ENCODE measurements at regions not wholly inside any gene's neighbourhood (a gene's known extent, or its start where the extent isn't known, plus 50 kb on each side); places are given as distances from the start of the nearest gene placed in this dataset.

- peak; percentile 33 for DNase-seq
- H3K36me3 Mint-ChIP-seq (ENCODE audit: low read depth) = no peaks in the 10 kb centered on the region
- no peaks in the 10 kb centered on the region for H3K36me3 ChIP-seq (ENCODE audit: control insufficient read depth, insufficient read depth, low read length)
- no peaks in the 10 kb centered on the region for H3K9me3 Mint-ChIP-seq
- H3K27me3 Mint-ChIP-seq (ENCODE audit: insufficient read depth) = peaks cover 8% of the 10 kb centered on the region
- no peak overlapping the region for H3K27ac Mint-ChIP-seq
- no peaks in the 10 kb centered on the region for H3K4me1 ChIP-seq (ENCODE audit: control insufficient read depth, insufficient read depth, low read length)
- no peak for TF ChIP-seq CTCF (conservative IDR thresholded peaks at IDR 0.05)
- H3K9me3 ChIP-seq (ENCODE audit: control insufficient read depth, low read length) = no peaks in the 10 kb centered on the region
- 88 to 95% methylated on average over 14 of the region's 14 CpGs for WGBS, 2 experiments (ENCODE audit: insufficient coverage in 1 of 2, insufficient read length in 1 of 2)
- no peaks in the 10 kb centered on the region for H3K4me1 Mint-ChIP-seq
- H3K4me3 Mint-ChIP-seq = no peak overlapping the region
- H3K4me3 ChIP-seq (ENCODE audit: low read length) = no peak overlapping the region
- H3K27ac ChIP-seq (ENCODE audit: low read depth, low read length) = no peak overlapping the region
- H3K27me3 ChIP-seq (ENCODE audit: control insufficient read depth, insufficient read depth, low read length, poor library complexity, severe bottlenecking) = peaks cover 6% of the 10 kb centered on the region
- no peak overlapping the region for H3K9ac ChIP-seq (ENCODE audit: extremely low read depth, low read length, poor library complexity, severe bottlenecking)
These were observed 124.7 kb downstream of the PAPOLA start for GRCh38 chr14:96626916-96627315.

- no peak overlapping the region for H3K4me3 ChIP-seq (ENCODE audit: low read length)
- Mint-ChIP-seq H3K36me3 (ENCODE audit: low read depth) (no peaks in the 10 kb centered on the region), H3K27ac (no peak overlapping the region), H3K4me3 (no peak overlapping the region), H3K27me3 (ENCODE audit: insufficient read depth) (peaks cover 7% of the 10 kb centered on the region), H3K4me1 (no peaks in the 10 kb centered on the region), H3K9me3 (no peaks in the 10 kb centered on the region)
- no peaks in the 10 kb centered on the region for H3K36me3 ChIP-seq (ENCODE audit: control insufficient read depth, insufficient read depth, low read length)
- no peak for TF ChIP-seq CTCF (conservative IDR thresholded peaks at IDR 0.05)
- H3K9ac ChIP-seq (ENCODE audit: extremely low read depth, low read length, poor library complexity, severe bottlenecking) = no peak overlapping the region
- no peaks in the 10 kb centered on the region for H3K9me3 ChIP-seq (ENCODE audit: control insufficient read depth, low read length)
- H3K27me3 ChIP-seq (ENCODE audit: control insufficient read depth, insufficient read depth, low read length, poor library complexity, severe bottlenecking) = peaks cover 6% of the 10 kb centered on the region
- 80 to 82% methylated on average over 4 of the region's 4 CpGs for WGBS, 2 experiments (ENCODE audit: insufficient coverage in 1 of 2, insufficient read length in 1 of 2)
- H3K27ac ChIP-seq (ENCODE audit: low read depth, low read length) = no peak overlapping the region
- H3K4me1 ChIP-seq (ENCODE audit: control insufficient read depth, insufficient read depth, low read length) = no peaks in the 10 kb centered on the region
- DNase-seq = no peak
These were observed 125.2 kb downstream of the PAPOLA start for GRCh38 chr14:96627386-96627785.

GRCh38 chr14:96627811-96628775 is 125.9 kb downstream of the PAPOLA start:
- no peak for TF ChIP-seq CTCF (conservative IDR thresholded peaks at IDR 0.05)
- H3K9me3 Mint-ChIP-seq = no peaks in the 10 kb centered on the region
- no peak overlapping the region for H3K9ac ChIP-seq (ENCODE audit: extremely low read depth, low read length, poor library complexity, severe bottlenecking)
- H3K4me3 ChIP-seq (ENCODE audit: low read length) = no peak overlapping the region
- peaks cover 6% of the 10 kb centered on the region for H3K27me3 Mint-ChIP-seq (ENCODE audit: insufficient read depth)
- no peaks in the 10 kb centered on the region for H3K36me3 Mint-ChIP-seq (ENCODE audit: low read depth)
- peak; percentile 25 for DNase-seq
- no peaks in the 10 kb centered on the region for H3K9me3 ChIP-seq (ENCODE audit: control insufficient read depth, low read length)
- no peaks in the 10 kb centered on the region for H3K4me1 ChIP-seq (ENCODE audit: control insufficient read depth, insufficient read depth, low read length)
- H3K4me3 Mint-ChIP-seq = no peak overlapping the region
- H3K27ac Mint-ChIP-seq = no peak overlapping the region
- peaks cover 6% of the 10 kb centered on the region for H3K27me3 ChIP-seq (ENCODE audit: control insufficient read depth, insufficient read depth, low read length, poor library complexity, severe bottlenecking)
- WGBS, 2 experiments (ENCODE audit: insufficient coverage in 1 of 2, insufficient read length in 1 of 2) = 90 to 92% methylated on average over 6 to 10 of the region's 10 CpGs
- H3K36me3 ChIP-seq (ENCODE audit: control insufficient read depth, insufficient read depth, low read length) = no peaks in the 10 kb centered on the region
- H3K4me1 Mint-ChIP-seq = no peaks in the 10 kb centered on the region
- no peak overlapping the region for H3K27ac ChIP-seq (ENCODE audit: low read depth, low read length)
